Colonic mucosa (tissue), 4 donors: ENCODE measurements at regions not wholly inside any gene's neighbourhood (a gene's known extent, or its start where the extent isn't known, plus 50 kb on each side); places are given as distances from the start of the nearest gene placed in this dataset.
"Not testable (repeated sequence)": the region's sequence is repeated elsewhere in the genome, so short reads cannot be mapped to it uniquely, and the experiment has no call there.

Experiments
- DNase-seq: peaks from one replicate; pipeline ENCODE4 v3.0.0-alpha.2; 2020
- H3K27ac ChIP-seq: fragments of 200-600 bp; one replicate; pipeline ENCODE4 v1.8.0; 2021
- H3K27me3 ChIP-seq: fragments of 200-600 bp; one replicate; pipeline ENCODE4 v1.8.0; 2021
- H3K36me3 ChIP-seq: fragments of 200-600 bp; one replicate; pipeline ENCODE4 v1.8.0; 2021
- H3K4me1 ChIP-seq: fragments of 200-600 bp; one replicate; pipeline ENCODE4 v1.8.0; 2021; ENCODE audit warnings: mild to moderate bottlenecking
- H3K4me3 ChIP-seq: fragments of 200-600 bp; one replicate; pipeline ENCODE4 v1.8.0; 2021
- H3K9ac ChIP-seq, 2 donors: one replicate each; pipeline ENCODE4 v1.7.0; 2013; ENCODE audit warnings: control low read depth in 2 of 2, low read depth in 2 of 2, low read length in 2 of 2
- H3K9me3 ChIP-seq: fragments of 200-600 bp; one replicate; pipeline ENCODE4 v1.8.0; 2021
- CTCF ChIP-seq: fragments of 200-600 bp; IDR thresholded peaks from one replicate; pipeline ENCODE4 v1.8.0; 2022; ENCODE audit warnings: antibody characterized with exemption, mild to moderate bottlenecking
- intact Hi-C: fragments of 100-400 bp; cut with DNase I; formaldehyde crosslinking; loops from one replicate; pipeline ENCODE4 v1.14.1; 2022
- donor health status: healthy.
- donor health status: DM: no; HTN: no; CAD: no.
- donor health status: DM: no; HTN: no; CAD: no.

GRCh38 chr7:49023345-49024328, 99.3 kb downstream of the CDC14C start:
- intact Hi-C loops, result no loop called here

DNA sequence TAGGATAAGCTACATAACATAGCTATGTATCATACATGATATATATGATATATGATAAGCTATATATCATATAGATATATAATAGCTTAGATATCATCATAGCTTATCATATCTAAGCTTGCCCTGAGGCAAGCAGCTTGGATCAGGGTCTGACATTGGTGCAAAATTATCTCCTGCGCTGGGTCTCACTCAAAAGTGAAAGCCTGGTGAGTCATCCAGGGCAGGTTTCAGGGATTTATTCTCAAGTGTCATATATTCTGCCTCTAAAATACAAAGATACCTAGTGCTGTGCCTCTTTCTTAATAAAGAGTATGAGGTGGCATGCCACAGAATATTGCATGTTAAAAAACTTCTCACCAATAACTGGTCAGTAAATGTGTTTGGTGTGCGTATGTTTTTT, 105.9 kb downstream of the CDC14C start:
- no peak overlapping the region for H3K4me3 ChIP-seq
- intact Hi-C loops, result no loop called here
- DNase-seq, result no peak

More at GRCh38 chr7:49023345-49024328, 99.3 kb downstream of the CDC14C start:
- Histone ChIP-seq H3K27me3 (no peaks in the 10 kb centered on the region), H3K4me3 (no peak overlapping the region), H3K9ac (no peak overlapping the region), H3K36me3 (no peaks in the 10 kb centered on the region), H3K27ac (no peak overlapping the region), H3K4me1 (no peaks in the 10 kb centered on the region), H3K9me3 (no peaks in the 10 kb centered on the region)
- DNase-seq, result no peak
- no peak for TF ChIP-seq CTCF

DNA sequence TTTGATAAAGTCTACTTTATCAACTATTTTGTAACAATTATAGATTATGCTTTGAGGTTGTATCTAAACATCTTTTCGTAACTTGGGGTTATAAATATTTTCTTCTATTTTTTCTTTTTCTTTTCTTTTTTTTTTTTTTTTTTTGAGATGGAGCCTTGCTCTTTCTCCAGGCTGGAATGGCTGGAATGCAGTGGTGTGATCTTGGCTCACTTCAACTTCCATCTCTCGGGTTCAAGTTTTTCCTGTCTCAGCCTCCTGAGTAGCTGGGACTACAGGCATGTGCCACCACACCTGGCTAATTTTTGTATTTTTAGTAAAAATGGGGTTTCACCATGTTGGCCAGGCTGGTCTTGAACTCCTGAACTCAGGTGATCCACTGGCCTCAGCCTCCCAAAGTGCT, 108.8 kb downstream of the CDC14C start:
- not testable (repeated sequence) for H3K9ac ChIP-seq, H3K4me1 ChIP-seq, DNase-seq

More for the DNA sequence above, 105.9 kb downstream of the CDC14C start:
- Histone ChIP-seq H3K27me3 (no peaks in the 10 kb centered on the region), H3K9me3 (no peaks in the 10 kb centered on the region), H3K4me1 (no peaks in the 10 kb centered on the region), H3K36me3 (no peaks in the 10 kb centered on the region), H3K9ac (no peak overlapping the region), H3K27ac (no peak overlapping the region)
- TF ChIP-seq CTCF, result no peak

GRCh38 chr7:49037346-49038210, 113.2 kb downstream of the CDC14C start:
- Histone ChIP-seq H3K4me1 (no peaks in the 10 kb centered on the region), H3K36me3 (no peaks in the 10 kb centered on the region), H3K9ac (no peak overlapping the region), H3K27ac (no peak overlapping the region), H3K4me3 (no peak overlapping the region), H3K9me3 (no peaks in the 10 kb centered on the region), H3K27me3 (no peaks in the 10 kb centered on the region)
- intact Hi-C loops, result no loop called here
- DNase-seq, result no peak
- TF ChIP-seq CTCF, result no peak

More for the DNA sequence above, 108.8 kb downstream of the CDC14C start:
- H3K4me3 ChIP-seq, H3K36me3 ChIP-seq, H3K27me3 ChIP-seq, H3K27ac ChIP-seq, intact Hi-C loops, H3K9me3 ChIP-seq: not testable (repeated sequence)

DNA sequence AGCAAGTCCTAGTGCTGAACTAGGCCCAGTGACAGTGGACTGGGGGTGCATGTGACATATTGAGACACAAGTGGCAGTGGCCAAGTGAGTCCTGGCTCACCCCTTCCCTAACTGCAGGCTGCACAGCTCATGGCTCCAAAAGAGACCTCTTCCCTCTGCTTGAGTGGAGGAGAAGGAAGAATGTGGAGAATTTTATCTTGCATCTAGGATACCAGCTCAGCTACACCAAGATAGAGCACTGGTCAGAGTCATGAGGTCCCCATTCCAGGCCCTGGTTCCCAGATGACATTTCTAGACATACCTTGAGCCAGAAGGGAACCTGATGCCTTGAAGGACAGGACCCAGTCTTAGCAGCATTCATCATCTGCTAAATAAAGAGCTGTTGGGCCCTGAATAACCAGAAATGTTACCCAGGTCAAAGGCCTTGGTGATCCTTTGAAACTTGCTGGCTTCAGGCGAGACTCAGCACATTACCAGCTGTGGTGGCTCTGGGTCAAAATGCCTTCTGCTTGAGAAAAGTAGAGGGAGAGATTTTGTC, 114.5 kb downstream of the CDC14C start:
- Histone ChIP-seq H3K27ac (no peak overlapping the region), H3K9me3 (no peaks in the 10 kb centered on the region), H3K9ac (no peak overlapping the region), H3K4me1 (no peaks in the 10 kb centered on the region), H3K4me3 (no peak overlapping the region), H3K36me3 (no peaks in the 10 kb centered on the region), H3K27me3 (no peaks in the 10 kb centered on the region)
- no peak for TF ChIP-seq CTCF
- intact Hi-C loops, result no loop called here
- no peak for DNase-seq
